Smooth muscle cell (in vitro differentiated cells): ENCODE measurements at regions not wholly inside any gene's neighbourhood (a gene's known extent, or its start where the extent isn't known, plus 50 kb on each side); places are given as distances from the start of the nearest gene placed in this dataset.

ENCODE experiments used
- DNase-seq: peaks from one replicate; lab custom pipeline; 2025; ENCODE audit not compliant: unreplicated experiment; lab: John Stamatoyannopoulos, UW
- H2AFZ ChIP-seq: fragments of 200-600 bp; sonication (generic); 2 replicates; pipeline ENCODE4 v1.6.0; 2016; ENCODE audit warnings: antibody characterized with exemption, low read depth, mild to moderate bottlenecking
- H3F3A ChIP-seq: fragments of 200-600 bp; sonication (generic); 2 replicates; pipeline ENCODE4 v1.6.0; 2017; ENCODE audit warnings: antibody characterized with exemption, low read depth
- H3K27ac ChIP-seq: fragments of 200-600 bp; sonication (generic); 2 replicates; pipeline ENCODE4 v1.5.1; 2016; ENCODE audit warnings: low read depth, mild to moderate bottlenecking
- H3K27me3 ChIP-seq: fragments of 200-600 bp; sonication (generic); 2 replicates; pipeline ENCODE4 v1.6.1; 2016; ENCODE audit warnings: low read depth, mild to moderate bottlenecking
- H3K36me3 ChIP-seq: fragments of 200-600 bp; sonication (generic); 2 replicates; pipeline ENCODE4 v1.5.1; 2016; ENCODE audit warnings: low read depth
- H3K4me1 ChIP-seq: fragments of 200-600 bp; sonication (generic); 2 replicates; pipeline ENCODE4 v1.5.1; 2016; ENCODE audit warnings: low read depth
- H3K4me2 ChIP-seq: fragments of 200-600 bp; sonication (generic); 2 replicates; pipeline ENCODE4 v1.6.0; 2016; ENCODE audit warnings: mild to moderate bottlenecking
- H3K4me3 ChIP-seq: fragments of 200-600 bp; sonication (generic); 2 replicates; pipeline ENCODE4 v1.5.1; 2016; ENCODE audit warnings: mild to moderate bottlenecking
- H3K79me2 ChIP-seq: fragments of 200-600 bp; sonication (generic); 2 replicates; pipeline ENCODE4 v1.6.0; 2016; ENCODE audit warnings: low read depth, mild to moderate bottlenecking
- H3K9ac ChIP-seq: fragments of 200-600 bp; sonication (generic); 2 replicates; pipeline ENCODE4 v1.6.0; 2016; ENCODE audit warnings: low read depth
- H3K9me3 ChIP-seq: fragments of 200-600 bp; sonication (generic); replicated peaks from 2 replicates; pipeline ENCODE4 v1.5.1; 2016; ENCODE audit warnings: low read depth
- H4K20me1 ChIP-seq: fragments of 200-600 bp; sonication (generic); 2 replicates; pipeline ENCODE4 v1.6.0; 2016; ENCODE audit warnings: low read depth
- WGBS: methylation state at CpG from one replicate; pipeline ENCODE4 v1.1.7; 2016; ENCODE audit warnings: low lambda C conversion rate; 5-methylcytosine and 5-hydroxymethylcytosine counted together
- TF ChIP-seq, protein P1 (sequence below): fragments of 200-600 bp; sonication (generic); IDR thresholded peaks from 2 replicates; pipeline ENCODE4 v1.5.1; 2017; ENCODE audit warnings: borderline replicate concordance, mild to moderate bottlenecking, antibody characterized with exemption; ENCODE audit not compliant: insufficient read depth, poor library complexity, severe bottlenecking

DNA sequence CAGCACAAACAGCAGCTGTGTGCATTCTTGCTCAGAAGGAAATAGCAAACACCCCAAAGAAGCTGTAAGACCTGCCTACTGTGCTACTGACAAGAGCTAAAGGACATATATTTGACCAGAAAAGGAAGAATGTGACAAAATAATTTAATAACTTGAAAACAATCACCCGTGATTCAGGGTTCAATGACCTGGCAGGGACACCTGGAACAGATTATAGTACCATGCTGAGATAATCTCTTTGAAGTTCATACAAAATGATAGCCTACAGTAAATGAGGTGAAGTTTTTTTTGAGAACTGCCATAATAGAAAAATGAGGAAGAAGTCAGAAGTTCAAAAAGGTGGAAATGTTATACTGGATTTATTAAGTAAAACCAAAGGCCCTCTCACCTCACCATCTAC lies 324.8 kb upstream of the GULP1 start:
- no peaks in the 10 kb centered on the region for H3K4me1 ChIP-seq
- 89% methylated on average over 1 of the region's 1 CpG for WGBS
- no peak overlapping the region for H3K4me3 ChIP-seq
- H3K27ac ChIP-seq, result no peak overlapping the region
- no peaks in the 10 kb centered on the region for H3K36me3 ChIP-seq
- H3K9ac ChIP-seq, result no peak overlapping the region
- no peaks in the 10 kb centered on the region for H3K79me2 ChIP-seq
- H3K9me3 ChIP-seq, result no peaks in the 10 kb centered on the region
- no peak overlapping the region for H3K4me2 ChIP-seq
- TF ChIP-seq, protein P1, sequence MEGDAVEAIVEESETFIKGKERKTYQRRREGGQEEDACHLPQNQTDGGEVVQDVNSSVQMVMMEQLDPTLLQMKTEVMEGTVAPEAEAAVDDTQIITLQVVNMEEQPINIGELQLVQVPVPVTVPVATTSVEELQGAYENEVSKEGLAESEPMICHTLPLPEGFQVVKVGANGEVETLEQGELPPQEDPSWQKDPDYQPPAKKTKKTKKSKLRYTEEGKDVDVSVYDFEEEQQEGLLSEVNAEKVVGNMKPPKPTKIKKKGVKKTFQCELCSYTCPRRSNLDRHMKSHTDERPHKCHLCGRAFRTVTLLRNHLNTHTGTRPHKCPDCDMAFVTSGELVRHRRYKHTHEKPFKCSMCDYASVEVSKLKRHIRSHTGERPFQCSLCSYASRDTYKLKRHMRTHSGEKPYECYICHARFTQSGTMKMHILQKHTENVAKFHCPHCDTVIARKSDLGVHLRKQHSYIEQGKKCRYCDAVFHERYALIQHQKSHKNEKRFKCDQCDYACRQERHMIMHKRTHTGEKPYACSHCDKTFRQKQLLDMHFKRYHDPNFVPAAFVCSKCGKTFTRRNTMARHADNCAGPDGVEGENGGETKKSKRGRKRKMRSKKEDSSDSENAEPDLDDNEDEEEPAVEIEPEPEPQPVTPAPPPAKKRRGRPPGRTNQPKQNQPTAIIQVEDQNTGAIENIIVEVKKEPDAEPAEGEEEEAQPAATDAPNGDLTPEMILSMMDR, result no peak
- H2AFZ ChIP-seq, result no peak overlapping the region
- H3K27me3 ChIP-seq, result no peaks in the 10 kb centered on the region
- no peak for DNase-seq
- H4K20me1 ChIP-seq, result no peaks in the 10 kb centered on the region
- H3F3A ChIP-seq, result no peaks in the 10 kb centered on the region

DNA sequence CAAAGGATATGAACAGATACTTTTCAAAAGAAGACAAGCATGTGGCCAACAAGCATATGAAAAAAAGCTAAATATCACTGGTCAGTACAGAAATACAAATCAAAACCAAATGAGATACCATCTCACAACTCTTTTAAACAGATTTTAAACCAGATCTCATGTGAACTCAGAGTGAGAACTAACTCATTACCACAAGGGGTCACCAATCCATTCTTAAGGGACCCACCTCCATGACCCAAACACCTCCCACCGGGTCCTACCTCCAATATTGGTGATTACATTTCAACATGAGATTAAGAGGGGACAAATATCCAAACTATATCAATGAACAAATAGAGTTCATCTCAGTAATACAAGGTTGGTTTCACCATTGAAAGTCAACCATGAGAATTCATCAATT lies 319.8 kb upstream of the GULP1 start:
- Histone ChIP-seq H4K20me1 (no peaks in the 10 kb centered on the region), H3K36me3 (no peaks in the 10 kb centered on the region), H3K4me1 (peaks cover 7% of the 10 kb centered on the region), H3K27me3 (no peaks in the 10 kb centered on the region), H3K9ac (no peak overlapping the region), H3K27ac (no peak overlapping the region), H3K79me2 (no peaks in the 10 kb centered on the region), H3K4me2 (no peak overlapping the region), H2AFZ (no peak overlapping the region), H3K9me3 (no peaks in the 10 kb centered on the region), H3K4me3 (no peak overlapping the region), H3F3A (no peaks in the 10 kb centered on the region)
- TF ChIP-seq, protein P1, result no peak
- no peak for DNase-seq
- 69% methylated on average over 1 of the region's 1 CpG for WGBS

DNA sequence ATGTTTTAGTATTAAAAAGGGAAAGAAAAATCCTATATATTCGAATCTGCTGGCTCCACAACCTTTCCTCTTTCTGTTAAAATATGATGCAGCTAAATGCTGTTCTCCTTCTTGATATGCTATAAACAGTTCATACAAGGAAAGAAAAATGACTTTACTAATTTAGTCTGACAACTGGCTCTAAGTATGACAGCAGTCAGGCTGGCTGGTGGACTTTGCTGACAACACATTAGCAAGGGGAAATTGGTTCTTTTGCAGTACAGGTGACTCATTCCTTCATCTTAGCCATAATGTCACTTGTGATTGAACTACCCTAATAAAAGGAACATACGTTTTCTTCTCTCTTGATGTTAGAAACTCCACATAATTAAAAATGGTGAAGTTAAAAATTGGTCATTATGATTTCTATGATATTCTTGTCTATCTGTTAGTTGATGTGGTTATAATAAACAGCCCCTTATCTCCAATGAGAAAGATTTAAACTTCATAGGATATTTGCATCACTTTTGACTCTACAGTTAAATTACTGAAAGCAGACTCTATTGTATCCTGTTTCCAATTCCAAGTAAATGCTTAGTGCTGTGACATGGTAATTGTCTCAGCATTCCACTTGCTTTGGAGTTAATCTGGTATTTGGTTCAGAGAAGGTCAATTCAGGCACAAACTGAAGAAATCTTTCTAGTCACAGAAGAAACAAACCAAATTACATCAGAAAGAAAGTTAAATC lies 315.3 kb upstream of the GULP1 start:
- no peaks in the 10 kb centered on the region for H3K9me3 ChIP-seq
- H3K4me1 ChIP-seq, result peaks cover 19% of the 10 kb centered on the region
- H3K79me2 ChIP-seq, result no peaks in the 10 kb centered on the region
- H3K36me3 ChIP-seq, result no peaks in the 10 kb centered on the region
- no peaks in the 10 kb centered on the region for H3F3A ChIP-seq
- 70% methylated on average over 2 of the region's 2 CpGs for WGBS
- TF ChIP-seq, protein P1, result no peak
- H3K4me2 ChIP-seq, result no peak overlapping the region
- no peaks in the 10 kb centered on the region for H3K27me3 ChIP-seq
- no peak overlapping the region for H3K27ac ChIP-seq
- H4K20me1 ChIP-seq, result no peaks in the 10 kb centered on the region
- DNase-seq, result no peak
- no peak overlapping the region for H2AFZ ChIP-seq
- H3K4me3 ChIP-seq, result no peak overlapping the region
- no peak overlapping the region for H3K9ac ChIP-seq

DNA sequence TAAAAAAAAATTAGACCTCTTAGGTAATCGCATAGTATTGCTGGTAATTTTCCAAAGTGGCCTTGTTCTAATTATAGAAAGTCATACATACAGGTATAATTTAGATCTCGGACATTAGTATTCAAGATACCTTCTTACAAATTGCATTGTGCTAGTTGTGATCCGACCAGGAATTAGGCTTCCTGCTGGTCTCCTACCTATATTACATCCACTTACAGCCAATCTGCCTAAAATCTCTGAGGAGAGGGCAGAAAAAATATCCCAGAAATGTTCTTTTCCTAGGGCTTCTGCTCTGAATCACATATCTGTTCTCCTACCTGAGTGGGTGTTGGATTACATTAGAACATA lies 314.7 kb upstream of the GULP1 start:
- H3K4me3 ChIP-seq, result no peak overlapping the region
- TF ChIP-seq, protein P1, result no peak
- no peak overlapping the region for H3K27ac ChIP-seq
- no peaks in the 10 kb centered on the region for H3F3A ChIP-seq
- H4K20me1 ChIP-seq, result no peaks in the 10 kb centered on the region
- no peak overlapping the region for H3K4me2 ChIP-seq
- H2AFZ ChIP-seq, result no peak overlapping the region
- no peaks in the 10 kb centered on the region for H3K9me3 ChIP-seq
- no peaks in the 10 kb centered on the region for H3K36me3 ChIP-seq
- H3K9ac ChIP-seq, result no peak overlapping the region
- WGBS, result 70% methylated on average over 3 of the region's 3 CpGs
- no peaks in the 10 kb centered on the region for H3K27me3 ChIP-seq
- no peaks in the 10 kb centered on the region for H3K79me2 ChIP-seq
- no peak for DNase-seq
- H3K4me1 ChIP-seq, result peaks cover 19% of the 10 kb centered on the region
